ENCODE measurements at regions not wholly inside any gene's neighbourhood (a gene's known extent, or its start where the extent isn't known, plus 50 kb on each side); places are given as distances from the start of the nearest gene placed in this dataset.

DNA sequence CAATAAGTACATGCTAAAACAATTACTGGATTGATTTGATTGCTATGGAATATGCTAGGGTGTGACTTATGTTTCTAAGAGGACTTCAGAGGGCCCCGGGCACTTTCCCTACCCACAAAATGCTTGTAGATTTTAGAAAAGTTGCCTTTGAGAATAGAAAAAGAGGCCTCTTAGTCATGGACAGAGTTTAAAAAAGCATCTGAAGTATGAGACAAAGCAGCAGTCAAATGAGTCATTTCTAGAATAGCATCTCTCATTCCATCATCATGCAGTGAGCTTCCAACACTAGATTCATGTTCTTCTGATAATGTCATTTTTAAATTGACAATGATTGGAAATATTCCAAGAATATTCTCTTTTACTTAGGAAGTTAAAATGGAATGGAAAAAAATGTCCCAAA lies 675.1 kb upstream of the PCDH15 start:
- no peak for TF ChIP-seq SP1 (IDR thresholded peaks at IDR 0.05)
- no peak for TF ChIP-seq FOXA1 (IDR thresholded peaks at IDR 0.05)
- no peak for TF ChIP-seq CTBP1 (IDR thresholded peaks at IDR 0.05; ENCODE audit: borderline replicate concordance)
- TF ChIP-seq SUZ12 (IDR thresholded peaks at IDR 0.05), result no peak
- no peak for TF ChIP-seq L3MBTL2 (conservative IDR thresholded peaks at IDR 0.05)
